ENCODE measurements at regions not wholly inside any gene's neighbourhood (a gene's known extent, or its start where the extent isn't known, plus 50 kb on each side); places are given as distances from the start of the nearest gene placed in this dataset.

DNA sequence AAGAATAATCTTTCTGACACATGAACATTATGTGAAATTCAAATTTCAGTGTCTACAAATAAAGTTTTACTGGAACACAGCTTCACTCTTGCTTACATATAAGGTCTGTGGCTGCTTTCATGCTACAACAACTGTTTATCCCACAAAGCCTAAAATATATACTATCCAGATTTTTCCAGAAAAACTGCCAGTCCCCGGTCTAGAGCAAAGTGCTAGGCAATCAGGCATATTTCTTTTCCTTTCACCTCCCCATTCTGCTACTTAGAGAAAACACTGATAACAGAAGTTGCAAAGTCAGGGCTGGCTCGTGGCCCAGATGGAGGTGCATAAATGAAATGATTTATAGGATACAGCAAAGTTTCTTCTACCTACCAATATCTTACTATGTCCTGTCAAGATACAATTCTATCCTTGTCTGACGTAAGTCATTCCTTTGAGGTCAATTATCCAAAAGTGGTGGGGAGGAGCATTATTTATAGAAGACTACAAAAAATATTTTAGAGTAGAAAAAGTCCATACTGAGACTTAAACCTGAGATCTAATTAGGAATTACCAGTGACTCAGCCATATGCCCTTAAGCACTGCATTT lies 384.1 kb downstream of the NXPH1 start:
- TF ChIP-seq, protein P1, sequence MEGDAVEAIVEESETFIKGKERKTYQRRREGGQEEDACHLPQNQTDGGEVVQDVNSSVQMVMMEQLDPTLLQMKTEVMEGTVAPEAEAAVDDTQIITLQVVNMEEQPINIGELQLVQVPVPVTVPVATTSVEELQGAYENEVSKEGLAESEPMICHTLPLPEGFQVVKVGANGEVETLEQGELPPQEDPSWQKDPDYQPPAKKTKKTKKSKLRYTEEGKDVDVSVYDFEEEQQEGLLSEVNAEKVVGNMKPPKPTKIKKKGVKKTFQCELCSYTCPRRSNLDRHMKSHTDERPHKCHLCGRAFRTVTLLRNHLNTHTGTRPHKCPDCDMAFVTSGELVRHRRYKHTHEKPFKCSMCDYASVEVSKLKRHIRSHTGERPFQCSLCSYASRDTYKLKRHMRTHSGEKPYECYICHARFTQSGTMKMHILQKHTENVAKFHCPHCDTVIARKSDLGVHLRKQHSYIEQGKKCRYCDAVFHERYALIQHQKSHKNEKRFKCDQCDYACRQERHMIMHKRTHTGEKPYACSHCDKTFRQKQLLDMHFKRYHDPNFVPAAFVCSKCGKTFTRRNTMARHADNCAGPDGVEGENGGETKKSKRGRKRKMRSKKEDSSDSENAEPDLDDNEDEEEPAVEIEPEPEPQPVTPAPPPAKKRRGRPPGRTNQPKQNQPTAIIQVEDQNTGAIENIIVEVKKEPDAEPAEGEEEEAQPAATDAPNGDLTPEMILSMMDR (IDR thresholded peaks at IDR 0.05; ENCODE audit: poor library complexity): no peak
- no peak for TF ChIP-seq EZH2phosphoT487 (IDR thresholded peaks at IDR 0.05; ENCODE audit: low read depth, severe bottlenecking, unreplicated experiment)

Measured in hepatocyte (in vitro differentiated cells).